ENCODE measurements at regions not wholly inside any gene's neighbourhood (a gene's known extent, or its start where the extent isn't known, plus 50 kb on each side); places are given as distances from the start of the nearest gene placed in this dataset.

GRCh38 chr1:115184951-115185331, 95.6 kb upstream of the TSPAN2 start:
- CTCF ChIA-PET, result no interaction called here
- Mint-ChIP-seq H3K27ac (no peak overlapping the region), H3K36me3 (ENCODE audit: low read depth) (no peaks in the 10 kb centered on the region), H3K4me3 (no peak overlapping the region), H3K4me1 (ENCODE audit: low read depth) (peaks cover 6% of the 10 kb centered on the region), H3K9me3 (ENCODE audit: insufficient read depth) (no peaks in the 10 kb centered on the region), H3K27me3 (ENCODE audit: low read depth) (peaks cover 2% of the 10 kb centered on the region)
- DNase-seq, result no peak
- ATAC-seq, result no peak
- POLR2A ChIA-PET, result no interaction called here

GRCh38 chr1:115184260-115184950, 95.1 kb upstream of the TSPAN2 start:
- DNase-seq (no peak), ATAC-seq (no peak)
- Mint-ChIP-seq H3K27me3 (ENCODE audit: low read depth) (no peaks in the 10 kb centered on the region), H3K4me1 (ENCODE audit: low read depth) (peaks cover 6% of the 10 kb centered on the region), H3K4me3 (no peak overlapping the region), H3K27ac (no peak overlapping the region), H3K36me3 (ENCODE audit: low read depth) (no peaks in the 10 kb centered on the region), H3K9me3 (ENCODE audit: insufficient read depth) (no peaks in the 10 kb centered on the region)
- ChIA-PET CTCF (no interaction called here), POLR2A (no interaction called here)

GRCh38 chr1:115183721-115184259, 94.5 kb upstream of the TSPAN2 start:
- ChIA-PET POLR2A (no interaction called here), CTCF (no interaction called here)
- Mint-ChIP-seq H3K36me3 (ENCODE audit: low read depth) (no peaks in the 10 kb centered on the region), H3K27ac (no peak overlapping the region), H3K4me1 (ENCODE audit: low read depth) (peaks cover 6% of the 10 kb centered on the region), H3K4me3 (no peak overlapping the region), H3K9me3 (ENCODE audit: insufficient read depth) (no peaks in the 10 kb centered on the region), H3K27me3 (ENCODE audit: low read depth) (no peaks in the 10 kb centered on the region)
- DNase-seq (no peak), ATAC-seq (no peak)

GRCh38 chr1:115183158-115183557, 93.9 kb upstream of the TSPAN2 start:
- no peak for ATAC-seq
- CTCF ChIA-PET, result no interaction called here

GRCh38 chr1:115182012-115182715, 92.9 kb upstream of the TSPAN2 start:
- Mint-ChIP-seq H3K4me3 (no peak overlapping the region), H3K9me3 (ENCODE audit: insufficient read depth) (no peaks in the 10 kb centered on the region), H3K36me3 (ENCODE audit: low read depth) (no peaks in the 10 kb centered on the region), H3K27ac (no peak overlapping the region), H3K4me1 (ENCODE audit: low read depth) (peaks cover 6% of the 10 kb centered on the region), H3K27me3 (ENCODE audit: low read depth) (no peaks in the 10 kb centered on the region)
- ChIA-PET POLR2A (no interaction called here), CTCF (no interaction called here)
- ATAC-seq (no peak), DNase-seq (no peak)

More at GRCh38 chr1:115183158-115183557, 93.9 kb upstream of the TSPAN2 start:
- Mint-ChIP-seq H3K27ac (no peak overlapping the region), H3K36me3 (ENCODE audit: low read depth) (no peaks in the 10 kb centered on the region), H3K4me3 (no peak overlapping the region), H3K4me1 (ENCODE audit: low read depth) (peaks cover 6% of the 10 kb centered on the region), H3K27me3 (ENCODE audit: low read depth) (no peaks in the 10 kb centered on the region), H3K9me3 (ENCODE audit: insufficient read depth) (no peaks in the 10 kb centered on the region)
- no peak for DNase-seq
- POLR2A ChIA-PET, result no interaction called here

- ATAC-seq (no peak), DNase-seq (no peak)
- POLR2A ChIA-PET, result no interaction called here
- CTCF ChIA-PET, result no interaction called here
- H3K27me3 Mint-ChIP-seq (ENCODE audit: low read depth), result no peaks in the 10 kb centered on the region
- H3K4me1 Mint-ChIP-seq (ENCODE audit: low read depth), result peaks cover 6% of the 10 kb centered on the region
- no peak overlapping the region for H3K27ac Mint-ChIP-seq
- H3K9me3 Mint-ChIP-seq (ENCODE audit: insufficient read depth), result no peaks in the 10 kb centered on the region
- H3K36me3 Mint-ChIP-seq (ENCODE audit: low read depth), result no peaks in the 10 kb centered on the region
- H3K4me3 Mint-ChIP-seq, result no peak overlapping the region
Observed at GRCh38 chr1:115181231-115181630, 91.9 kb upstream of the TSPAN2 start.

- Mint-ChIP-seq H3K36me3 (ENCODE audit: low read depth) (no peaks in the 10 kb centered on the region), H3K9me3 (ENCODE audit: insufficient read depth) (no peaks in the 10 kb centered on the region), H3K4me1 (ENCODE audit: low read depth) (peaks cover 2% of the 10 kb centered on the region), H3K27ac (no peak overlapping the region), H3K27me3 (ENCODE audit: low read depth) (no peaks in the 10 kb centered on the region), H3K4me3 (no peak overlapping the region)
- ChIA-PET CTCF (no interaction called here), POLR2A (no interaction called here)
- ATAC-seq, result no peak
- no peak for DNase-seq
Observed at GRCh38 chr1:115179397-115180079, 90.2 kb upstream of the TSPAN2 start.

GRCh38 chr1:115176189-115176588, 86.9 kb upstream of the TSPAN2 start:
- Mint-ChIP-seq H3K9me3 (ENCODE audit: insufficient read depth) (no peaks in the 10 kb centered on the region), H3K4me3 (no peak overlapping the region), H3K27me3 (ENCODE audit: low read depth) (peaks cover 7% of the 10 kb centered on the region), H3K4me1 (ENCODE audit: low read depth) (no peaks in the 10 kb centered on the region), H3K36me3 (ENCODE audit: low read depth) (no peaks in the 10 kb centered on the region), H3K27ac (no peak overlapping the region)
- DNase-seq (no peak), ATAC-seq (no peak)
- POLR2A ChIA-PET, result interaction anchor here (1.2 kb wide), 1 partner anchor 34 kb away, joined by 4 read pairs; no protein-coding TSS in a partner anchor
- CTCF ChIA-PET, result no interaction called here

- DNase-seq, result no peak
- no peak overlapping the region for H3K4me3 Mint-ChIP-seq
- no peaks in the 10 kb centered on the region for H3K36me3 Mint-ChIP-seq (ENCODE audit: low read depth)
- H3K9me3 Mint-ChIP-seq (ENCODE audit: insufficient read depth), result no peaks in the 10 kb centered on the region
- ATAC-seq, result no peak
- POLR2A ChIA-PET, result no interaction called here
- H3K27ac Mint-ChIP-seq, result no peak overlapping the region
- H3K4me1 Mint-ChIP-seq (ENCODE audit: low read depth), result no peaks in the 10 kb centered on the region
- H3K27me3 Mint-ChIP-seq (ENCODE audit: low read depth), result peaks cover 10% of the 10 kb centered on the region
- CTCF ChIA-PET, result no interaction called here
Observed at GRCh38 chr1:115175596-115175995, 86.3 kb upstream of the TSPAN2 start.

- no peak overlapping the region for H3K27ac Mint-ChIP-seq
- no peaks in the 10 kb centered on the region for H3K4me1 Mint-ChIP-seq (ENCODE audit: low read depth)
- H3K4me3 Mint-ChIP-seq, result no peak overlapping the region
- DNase-seq, result no peak
- no peak for ATAC-seq
- ChIA-PET POLR2A (no interaction called here), CTCF (no interaction called here)
- H3K9me3 Mint-ChIP-seq (ENCODE audit: insufficient read depth), result no peaks in the 10 kb centered on the region
- H3K27me3 Mint-ChIP-seq (ENCODE audit: low read depth), result peaks cover 10% of the 10 kb centered on the region
- no peaks in the 10 kb centered on the region for H3K36me3 Mint-ChIP-seq (ENCODE audit: low read depth)
Observed at GRCh38 chr1:115173151-115173550, 83.8 kb upstream of the TSPAN2 start.

GRCh38 chr1:115172270-115172669, 83.0 kb upstream of the TSPAN2 start:
- no peaks in the 10 kb centered on the region for H3K36me3 Mint-ChIP-seq (ENCODE audit: low read depth)

GRCh38 chr1:115170961-115171392, 81.7 kb upstream of the TSPAN2 start:
- no peak for DNase-seq
- Mint-ChIP-seq H3K36me3 (ENCODE audit: low read depth) (no peaks in the 10 kb centered on the region), H3K4me3 (no peak overlapping the region), H3K27ac (no peak overlapping the region), H3K4me1 (ENCODE audit: low read depth) (no peaks in the 10 kb centered on the region), H3K27me3 (ENCODE audit: low read depth) (peaks cover 17% of the 10 kb centered on the region), H3K9me3 (ENCODE audit: insufficient read depth) (no peaks in the 10 kb centered on the region)
- CTCF ChIA-PET, result no interaction called here
- POLR2A ChIA-PET, result no interaction called here
- no peak for ATAC-seq

More at GRCh38 chr1:115172270-115172669, 83.0 kb upstream of the TSPAN2 start:
- ChIA-PET POLR2A (no interaction called here), CTCF (no interaction called here)
- Mint-ChIP-seq H3K27ac (no peak overlapping the region), H3K27me3 (ENCODE audit: low read depth) (peaks cover 13% of the 10 kb centered on the region), H3K9me3 (ENCODE audit: insufficient read depth) (no peaks in the 10 kb centered on the region), H3K4me3 (no peak overlapping the region), H3K4me1 (ENCODE audit: low read depth) (no peaks in the 10 kb centered on the region)
- ATAC-seq (no peak), DNase-seq (no peak)

All from activated CD8-positive, alpha-beta T cell treated with anti-CD3 and anti-CD28 coated beads, Interleukin-2, amount 10 ng/mL, durations not matched to agents 7 days and 5 days (primary cell).